ENCODE measurements at regions not wholly inside any gene's neighbourhood (a gene's known extent, or its start where the extent isn't known, plus 50 kb on each side); places are given as distances from the start of the nearest gene placed in this dataset.

DNA sequence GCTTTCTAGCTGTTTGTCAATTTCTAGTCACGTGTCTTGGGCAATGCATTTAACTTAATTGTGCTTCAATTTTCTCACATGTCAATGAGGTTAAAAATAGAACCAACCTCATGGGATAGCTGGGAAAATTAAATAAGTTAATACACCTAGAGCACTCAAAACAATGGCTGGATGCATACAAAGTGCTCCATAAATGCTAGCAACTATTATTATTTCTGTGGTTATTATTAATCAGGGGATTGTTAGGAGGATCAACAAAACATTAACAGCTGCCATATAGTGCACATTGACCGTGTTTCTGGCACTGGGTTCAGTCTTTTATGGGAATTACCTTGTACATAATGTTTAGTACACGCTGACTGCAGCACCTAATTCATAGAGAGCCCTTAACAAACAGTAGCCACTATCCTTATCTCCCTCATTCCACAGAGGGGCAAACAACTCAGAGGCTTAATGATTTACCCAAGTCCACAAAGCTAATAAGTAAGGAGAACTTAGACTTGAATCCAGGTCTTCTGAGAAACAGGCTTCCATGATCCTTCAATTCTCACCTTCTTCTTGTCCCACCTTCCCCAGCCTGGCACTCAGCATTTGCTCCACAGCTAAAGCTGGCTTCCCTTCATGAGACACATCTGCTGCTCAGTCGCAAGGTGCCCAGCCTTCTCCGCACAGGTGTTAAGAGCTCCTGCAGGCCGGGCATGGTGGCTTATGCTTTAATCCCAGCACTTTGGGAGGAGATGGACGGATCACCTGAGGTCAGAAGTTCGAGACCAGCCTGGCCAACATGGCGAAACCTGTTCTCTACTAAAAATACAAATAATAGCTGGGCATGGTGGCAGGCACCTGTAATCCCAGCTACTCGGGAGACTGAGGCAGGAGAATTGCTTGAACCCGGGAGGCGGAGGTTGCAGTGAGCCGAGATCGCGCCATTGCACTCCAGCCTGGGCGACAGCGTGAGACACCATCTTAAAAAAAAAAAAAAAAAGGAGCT, 137.4 kb upstream of the ABCA1 start:
- DNase-seq, result no peak

DNA sequence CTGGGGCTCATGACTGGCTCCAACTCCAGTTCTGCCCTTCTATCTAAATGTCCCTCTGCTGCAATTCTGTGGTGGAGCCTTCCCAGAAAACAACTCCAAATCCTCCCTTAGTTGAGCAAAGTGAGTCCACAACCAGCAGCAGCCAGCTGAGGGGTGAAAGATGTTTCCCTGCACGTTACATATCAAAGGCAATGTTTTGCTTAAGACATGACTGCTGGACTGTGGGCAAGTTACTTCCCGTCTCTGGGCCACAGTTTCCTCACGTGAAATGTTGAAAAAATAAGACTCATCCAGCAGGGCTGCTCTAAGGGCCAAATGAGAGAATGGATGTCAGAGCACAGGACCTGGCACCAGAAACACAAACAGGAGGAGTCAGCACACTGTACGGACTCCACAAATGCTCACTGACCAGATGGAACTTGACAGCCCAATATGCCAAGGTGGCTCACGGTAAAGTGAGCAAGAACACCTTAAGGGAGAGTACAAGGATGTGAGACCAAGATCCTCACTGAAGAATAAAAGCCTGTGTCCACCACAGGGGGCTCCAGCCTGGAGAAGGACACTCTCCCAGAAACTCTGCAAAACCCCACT, 138.4 kb upstream of the ABCA1 start:
- no peak for DNase-seq

DNA sequence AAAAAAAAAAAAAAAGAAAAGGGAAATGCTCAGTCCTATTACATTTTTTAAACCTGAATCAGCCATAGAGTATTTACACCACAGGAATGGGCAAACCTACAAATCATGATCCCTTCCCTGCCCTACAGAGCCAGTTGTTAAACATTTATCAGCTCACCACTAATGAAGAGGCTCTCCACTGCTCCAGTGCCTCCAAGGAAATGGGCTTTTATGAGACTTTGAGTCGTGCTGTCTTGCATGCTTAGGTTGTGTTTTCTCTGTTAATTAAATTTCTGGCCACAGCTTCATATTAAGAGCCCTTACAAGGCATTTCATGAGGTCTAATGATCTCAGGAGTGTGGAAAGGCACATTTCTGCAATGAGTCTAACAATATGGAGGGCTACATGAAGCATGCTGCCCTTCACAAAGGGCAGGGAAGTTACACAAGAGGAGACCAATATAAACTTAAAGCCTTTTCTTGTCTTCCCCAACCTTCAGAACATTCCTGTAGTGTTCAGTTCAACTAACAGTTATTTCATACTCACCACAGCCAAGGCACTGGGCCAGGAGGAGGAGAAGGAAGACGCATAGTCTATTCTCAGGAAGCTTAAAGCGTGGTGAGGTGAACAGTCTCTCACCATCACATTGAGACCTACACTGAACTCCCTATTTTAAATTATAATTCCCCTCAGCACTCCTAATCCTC, 140.1 kb upstream of the ABCA1 start:
- DNase-seq, result peak; percentile 80

DNA sequence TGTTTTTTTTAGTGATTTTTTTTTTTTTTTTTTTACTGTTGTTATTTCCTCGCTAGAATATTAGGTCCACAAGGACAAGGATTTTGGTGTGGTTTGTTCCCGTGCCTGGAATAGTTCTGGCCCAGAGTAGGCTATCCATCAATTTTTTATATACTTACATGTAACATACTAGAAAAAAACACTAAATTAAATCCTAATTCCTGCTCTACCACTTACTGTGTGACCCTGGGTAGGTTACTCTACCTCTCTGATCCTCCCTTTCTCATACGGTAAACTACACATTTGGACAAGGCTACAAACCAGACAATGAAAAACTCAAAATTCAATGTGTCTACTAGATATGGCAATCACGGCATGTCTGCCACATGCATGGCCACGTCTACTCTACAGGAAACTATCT, 141.3 kb upstream of the ABCA1 start:
- no peak for DNase-seq

DNA sequence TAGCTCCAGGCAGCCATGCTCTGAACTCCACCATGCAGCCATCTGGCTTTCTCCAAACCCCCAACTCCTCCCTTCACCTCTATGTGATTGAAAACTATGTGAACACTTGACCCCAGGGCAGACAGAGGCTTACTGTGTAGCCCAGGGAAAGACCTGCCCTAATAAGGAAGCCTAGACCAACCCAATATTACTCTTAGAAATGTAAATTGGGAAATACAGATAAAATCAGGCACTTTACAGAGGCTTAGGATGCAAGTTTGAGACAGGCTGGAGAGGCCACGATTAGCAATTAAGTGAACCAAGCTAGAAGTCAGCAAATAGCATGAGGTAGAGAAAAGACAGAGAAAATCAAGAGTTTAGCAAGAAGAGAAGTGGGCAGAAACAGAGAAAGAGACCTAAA, 141.7 kb upstream of the ABCA1 start:
- peak; percentile 38 for DNase-seq

DNA sequence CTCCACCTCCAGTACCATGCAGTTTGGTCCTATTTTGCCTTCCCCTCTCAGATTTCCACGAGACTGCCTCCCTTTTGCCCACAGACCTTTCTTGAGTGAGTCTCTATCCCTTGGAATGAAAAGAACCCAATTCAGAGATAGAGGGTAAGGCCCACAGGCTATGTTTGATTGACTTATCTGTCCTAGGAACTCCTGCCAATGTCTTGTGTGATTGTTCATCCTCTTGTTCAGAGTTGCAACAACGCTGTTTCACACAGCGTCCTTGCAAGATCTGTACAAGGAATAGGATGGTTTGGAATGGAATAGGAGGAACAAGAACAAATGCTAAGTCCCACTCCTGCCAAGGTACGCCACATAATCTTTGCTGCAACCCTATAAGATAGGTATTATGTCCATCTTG, 142.2 kb upstream of the ABCA1 start:
- no peak for DNase-seq

DNA sequence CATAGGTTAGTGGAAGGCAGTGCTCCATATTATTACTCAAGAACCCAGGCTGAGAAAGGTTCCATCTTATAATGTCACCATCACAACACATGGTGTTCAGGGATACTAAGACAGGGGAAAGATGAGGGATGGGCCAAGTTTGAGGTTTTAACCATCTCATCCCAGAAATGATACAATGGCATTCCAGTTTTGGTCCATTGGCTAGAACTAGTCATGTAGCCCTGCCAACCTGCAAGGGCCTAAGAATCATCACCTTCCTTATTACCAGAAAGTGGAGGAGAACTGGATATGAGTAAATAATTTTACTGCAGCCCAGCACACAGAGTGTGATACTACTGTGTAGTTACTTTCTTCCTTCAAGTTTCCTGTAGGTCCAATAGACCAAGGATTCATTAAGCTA, 144.5 kb upstream of the ABCA1 start:
- no peak for DNase-seq

DNA sequence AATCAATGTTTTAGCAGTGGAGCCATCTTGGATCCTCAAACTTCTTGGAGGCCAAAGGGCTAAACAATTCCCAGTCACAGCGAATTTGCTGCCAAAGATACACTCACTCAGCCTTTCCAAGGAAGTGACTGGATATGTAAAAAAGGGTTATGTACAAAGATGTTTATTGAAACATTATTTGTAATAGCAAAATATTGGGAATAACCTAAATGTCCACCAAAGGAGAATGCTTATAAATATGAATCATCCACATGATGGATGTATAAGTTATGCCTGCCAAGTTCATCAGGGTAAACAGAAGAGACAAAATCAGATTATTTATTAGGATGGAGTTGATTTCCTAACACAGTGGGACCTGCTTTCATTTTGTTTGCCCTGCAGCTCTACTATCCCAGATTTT, 145.2 kb upstream of the ABCA1 start:
- DNase-seq, result peak; percentile 35

DNA sequence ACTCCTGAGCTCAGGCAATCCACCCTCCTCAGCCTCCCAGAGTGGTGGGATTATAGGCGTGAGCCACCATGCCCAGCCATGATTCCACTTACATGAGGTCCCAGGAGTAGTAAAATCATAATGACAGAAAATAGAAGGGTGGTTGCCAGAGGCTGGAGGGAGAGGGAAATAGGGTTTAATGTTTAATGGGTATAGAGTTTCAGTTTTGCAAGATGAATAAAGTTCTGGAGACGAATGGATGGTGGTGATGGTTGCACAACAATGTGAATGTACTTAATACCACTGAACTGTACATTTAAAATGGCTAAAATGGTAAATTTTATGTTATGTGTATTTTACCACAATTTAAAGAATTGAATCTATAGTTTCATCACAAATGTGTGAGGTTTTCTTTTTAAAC, 146.5 kb upstream of the ABCA1 start:
- no peak for DNase-seq

DNA sequence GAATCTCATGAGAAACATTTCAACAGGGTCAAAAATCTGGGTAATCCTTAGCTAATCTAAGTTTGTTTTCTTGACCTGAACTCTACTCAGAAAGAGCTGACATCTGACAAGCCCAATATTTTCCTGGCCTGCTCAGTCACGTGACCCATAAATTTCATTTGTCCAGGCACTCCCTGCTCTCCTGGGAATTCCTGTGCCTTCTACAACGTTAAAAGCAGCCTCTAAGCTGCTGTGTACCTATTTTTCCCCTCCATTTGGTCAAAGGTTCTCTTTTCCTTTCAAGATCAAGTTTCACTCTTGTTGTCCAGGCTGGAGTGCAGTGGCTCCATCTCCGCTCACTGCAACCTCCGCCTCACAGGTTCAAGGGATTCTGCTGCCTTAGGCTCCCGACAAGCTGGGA, 148.8 kb upstream of the ABCA1 start:
- DNase-seq, result no peak

DNA sequence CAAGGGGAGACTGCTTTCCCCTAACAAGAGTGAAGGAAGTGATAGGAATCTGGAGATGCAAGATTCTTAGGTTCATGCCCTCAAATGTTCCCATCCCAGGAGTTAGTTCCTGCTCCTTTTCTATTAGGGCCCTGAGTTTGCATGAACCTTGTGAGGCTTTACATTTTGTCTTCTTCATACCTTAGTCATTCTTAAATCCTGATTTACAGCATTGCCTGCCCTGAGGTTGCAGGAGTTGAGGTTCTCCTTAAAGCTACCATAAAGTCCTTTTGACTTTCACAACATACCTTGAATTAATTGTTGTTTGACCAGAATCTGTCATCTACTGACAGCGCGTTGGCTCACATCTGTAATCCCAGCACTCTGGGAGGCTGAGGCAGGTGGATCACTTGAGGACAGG, 151.5 kb upstream of the ABCA1 start:
- DNase-seq, result no peak

DNA sequence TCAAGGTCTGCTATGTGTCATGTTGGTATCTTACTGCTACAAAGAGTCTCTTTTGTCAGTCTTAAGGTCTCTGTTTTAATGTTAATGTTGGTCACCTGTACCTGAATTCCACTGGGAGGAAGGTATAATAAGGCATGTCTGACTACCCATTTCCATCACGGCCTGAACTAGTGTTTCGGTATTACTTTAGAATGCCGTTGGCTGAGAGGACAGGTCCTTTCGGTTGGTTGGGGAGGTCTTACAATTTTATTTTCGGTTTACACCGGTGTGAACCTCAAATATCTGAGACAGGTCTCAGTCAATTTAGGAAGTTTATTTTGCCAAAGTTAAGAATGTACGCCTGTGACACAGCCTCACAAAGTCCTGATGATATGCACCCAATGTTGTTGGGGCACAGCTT, 154.9 kb upstream of the ABCA1 start:
- DNase-seq, result no peak

DNA sequence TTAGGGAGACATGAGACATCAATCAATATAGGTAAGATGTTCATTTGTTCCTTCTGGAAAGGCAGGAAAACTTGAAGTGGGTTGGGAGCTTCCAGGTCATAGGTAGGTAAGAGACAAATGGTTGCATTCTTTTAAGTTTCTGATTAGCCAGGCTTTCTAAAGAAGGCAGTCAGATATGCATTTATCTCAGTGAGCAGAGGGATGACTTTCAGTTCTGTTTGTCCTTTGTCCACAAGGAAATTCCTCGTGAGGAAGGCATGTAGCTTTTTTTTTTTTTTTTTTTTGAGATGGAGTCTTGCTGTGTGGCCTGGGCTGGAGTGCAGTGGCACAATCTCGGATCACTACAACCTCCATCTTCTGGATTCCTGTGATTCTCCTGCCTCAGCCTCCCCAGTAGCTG, 155.3 kb upstream of the ABCA1 start:
- DNase-seq, result no peak

DNA sequence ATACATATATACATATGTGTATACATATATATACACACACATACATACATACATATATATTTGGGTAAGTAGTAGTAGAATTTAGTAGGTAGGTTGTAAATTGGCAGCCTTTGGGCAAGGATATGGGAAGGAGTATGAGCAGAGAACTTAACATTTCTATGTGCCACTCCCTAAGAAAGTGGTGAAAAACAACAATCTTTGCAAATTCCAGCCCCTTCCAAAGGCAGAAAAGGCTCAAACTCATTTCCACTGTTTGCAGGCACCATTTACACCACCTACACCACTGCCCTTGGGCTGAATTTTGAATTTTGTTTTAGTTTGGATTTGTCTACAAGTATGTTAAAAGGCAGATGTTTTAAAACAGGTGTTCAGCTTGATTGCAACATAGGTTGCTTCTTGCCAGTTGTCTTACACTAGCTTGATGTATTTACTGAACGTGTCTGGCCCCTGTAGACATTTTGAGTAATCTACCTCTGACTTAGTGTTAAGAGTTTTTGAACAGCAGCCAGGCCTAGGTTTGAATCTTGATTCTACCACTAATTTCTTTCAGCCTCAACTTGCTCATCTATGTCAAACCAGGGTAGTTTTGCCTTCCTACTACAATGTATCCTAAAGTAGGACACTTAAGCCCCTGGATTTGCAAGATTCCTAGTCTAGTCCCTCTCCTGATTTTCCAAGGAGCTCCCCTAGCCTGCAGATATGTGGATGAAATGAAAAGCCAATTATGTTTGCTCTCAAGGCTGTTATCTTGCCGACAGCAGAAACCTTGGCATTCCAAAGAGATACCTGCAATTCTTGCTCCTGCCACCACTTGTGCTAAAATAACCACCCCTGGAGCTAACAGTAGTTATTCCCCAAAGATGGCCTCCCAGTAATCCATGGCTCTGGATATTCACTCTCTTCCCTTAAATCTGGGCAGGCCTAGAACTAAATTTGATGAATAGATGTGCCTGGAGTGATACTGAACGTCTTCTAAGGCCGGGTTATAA, 156.2 kb upstream of the SLC44A1 start:
- DNase-seq, result no peak

DNA sequence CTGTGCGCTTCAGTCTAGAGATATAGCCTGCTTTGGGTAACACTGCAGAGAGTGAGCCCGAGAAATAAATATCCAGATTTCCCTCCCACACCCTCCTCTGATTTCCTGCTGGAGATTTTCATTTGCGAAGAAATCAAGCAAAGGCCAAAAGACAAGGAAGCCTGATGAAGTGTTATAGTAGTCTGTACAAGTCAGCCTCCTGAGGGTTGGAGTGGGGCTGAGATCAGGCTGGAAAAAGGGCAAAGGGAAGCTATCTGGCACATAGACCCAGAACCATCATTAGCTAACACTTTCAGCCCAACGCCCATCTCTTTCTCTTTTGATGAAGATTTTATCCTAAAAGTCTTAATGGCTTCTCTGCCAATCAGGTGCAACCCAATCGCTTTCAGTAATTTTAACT, 154.6 kb upstream of the SLC44A1 start:
- no peak for DNase-seq

DNA sequence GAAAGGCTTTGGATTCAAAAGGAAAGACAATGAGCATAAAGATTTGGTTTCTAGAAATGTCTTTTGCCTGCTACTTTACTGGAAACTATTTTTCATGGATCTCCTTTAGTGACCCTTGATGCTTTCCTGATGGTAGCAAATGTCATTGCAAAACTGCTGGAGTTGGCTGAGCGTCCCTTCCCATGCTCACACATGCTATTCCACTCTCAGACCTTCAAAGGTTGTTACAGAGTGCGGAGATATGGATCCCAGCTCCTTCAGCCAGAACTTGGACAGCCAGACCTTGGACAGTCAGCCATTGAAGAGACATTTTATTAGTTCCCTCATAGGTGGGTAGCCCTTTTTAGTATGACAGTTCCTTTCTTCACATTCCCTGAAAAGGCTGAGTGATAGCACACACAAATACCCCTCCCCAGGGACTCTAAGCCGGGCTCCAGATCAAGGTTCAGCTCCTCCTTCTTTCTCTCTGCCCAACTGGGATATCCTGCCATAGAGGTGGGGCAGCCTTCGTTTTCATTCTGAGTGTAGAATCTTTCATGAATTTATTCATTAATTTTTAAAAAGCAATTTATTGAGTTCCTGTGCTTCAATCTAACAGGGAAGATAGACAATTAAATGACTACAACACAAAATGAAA, 153.3 kb upstream of the SLC44A1 start:
- DNase-seq, result no peak

DNA sequence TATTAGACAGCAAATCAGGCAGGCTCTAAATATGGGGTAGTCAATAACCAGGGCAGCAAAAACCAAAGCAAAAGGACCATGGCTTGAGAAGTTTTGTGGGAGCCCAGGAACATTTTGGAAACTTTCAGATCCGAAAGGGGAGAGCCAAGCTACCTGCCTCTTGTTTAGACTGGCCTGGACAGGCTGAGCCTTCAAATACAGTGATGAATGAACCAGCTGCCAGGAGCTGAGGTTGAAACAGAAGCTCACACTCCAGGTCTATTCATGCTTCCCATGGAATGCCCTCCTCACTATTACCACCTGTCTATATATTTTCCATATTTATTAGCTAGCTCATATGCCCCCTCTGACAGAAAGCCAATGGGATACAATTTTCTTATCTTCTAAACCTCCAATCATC, 150.8 kb upstream of the SLC44A1 start:
- no peak for DNase-seq

DNA sequence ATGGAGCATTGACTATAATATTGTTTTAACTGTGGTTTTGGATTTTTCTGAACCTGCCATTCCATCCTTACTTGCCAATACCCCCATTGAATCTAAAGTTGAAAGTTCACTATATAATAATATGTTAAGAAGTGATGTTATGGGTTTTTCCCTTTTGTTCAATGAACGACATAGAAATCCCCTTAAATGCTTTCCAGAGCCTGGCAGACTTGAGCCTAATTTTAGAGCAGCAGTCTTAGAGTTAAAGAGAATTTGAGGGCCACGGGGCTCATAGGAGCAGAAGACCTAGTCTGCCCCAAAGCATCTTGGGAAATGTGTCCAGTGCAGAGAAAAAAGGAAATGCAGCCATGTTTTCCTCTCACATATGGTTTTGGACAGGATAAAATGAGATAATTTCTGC, 146.1 kb upstream of the SLC44A1 start:
- DNase-seq, result no peak

DNA sequence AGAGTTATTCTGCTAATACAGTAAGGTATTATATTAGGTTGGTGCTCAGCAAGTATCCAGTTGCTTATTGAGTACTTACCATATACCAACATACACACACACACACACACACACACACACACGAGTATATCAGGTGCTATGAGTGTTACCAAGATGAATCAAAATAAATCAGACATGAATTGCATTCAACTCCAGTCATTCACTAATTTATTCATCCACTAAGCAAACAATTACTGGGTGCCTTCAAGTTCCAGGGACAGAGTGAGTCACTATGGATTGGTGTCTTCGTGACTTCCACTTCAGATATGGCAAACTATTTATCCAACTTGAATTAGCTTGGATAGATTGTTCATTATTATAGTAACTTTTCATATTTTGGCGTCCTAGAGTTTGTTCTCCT, 140.7 kb upstream of the SLC44A1 start:
- no peak for DNase-seq

DNA sequence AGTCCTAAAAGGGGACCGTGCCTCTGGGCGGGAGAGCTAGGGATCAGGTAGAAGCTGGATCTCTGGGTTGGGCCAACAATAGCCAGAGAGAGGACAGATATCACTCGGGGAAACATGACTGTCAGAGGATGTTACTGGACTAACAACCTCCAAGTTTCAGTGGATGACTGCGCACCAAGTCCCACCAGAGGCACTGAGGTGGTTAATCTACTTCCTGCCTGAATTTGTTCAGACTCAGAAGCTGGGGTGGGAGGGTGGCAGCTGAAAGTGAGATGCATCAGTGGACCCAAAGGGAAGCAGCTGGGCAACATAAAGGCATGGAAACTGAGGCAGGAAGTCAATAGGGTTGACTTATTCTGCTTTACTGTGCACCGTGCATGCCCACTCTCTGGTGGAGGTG, 130.1 kb upstream of the SLC44A1 start:
- DNase-seq, result no peak

DNA sequence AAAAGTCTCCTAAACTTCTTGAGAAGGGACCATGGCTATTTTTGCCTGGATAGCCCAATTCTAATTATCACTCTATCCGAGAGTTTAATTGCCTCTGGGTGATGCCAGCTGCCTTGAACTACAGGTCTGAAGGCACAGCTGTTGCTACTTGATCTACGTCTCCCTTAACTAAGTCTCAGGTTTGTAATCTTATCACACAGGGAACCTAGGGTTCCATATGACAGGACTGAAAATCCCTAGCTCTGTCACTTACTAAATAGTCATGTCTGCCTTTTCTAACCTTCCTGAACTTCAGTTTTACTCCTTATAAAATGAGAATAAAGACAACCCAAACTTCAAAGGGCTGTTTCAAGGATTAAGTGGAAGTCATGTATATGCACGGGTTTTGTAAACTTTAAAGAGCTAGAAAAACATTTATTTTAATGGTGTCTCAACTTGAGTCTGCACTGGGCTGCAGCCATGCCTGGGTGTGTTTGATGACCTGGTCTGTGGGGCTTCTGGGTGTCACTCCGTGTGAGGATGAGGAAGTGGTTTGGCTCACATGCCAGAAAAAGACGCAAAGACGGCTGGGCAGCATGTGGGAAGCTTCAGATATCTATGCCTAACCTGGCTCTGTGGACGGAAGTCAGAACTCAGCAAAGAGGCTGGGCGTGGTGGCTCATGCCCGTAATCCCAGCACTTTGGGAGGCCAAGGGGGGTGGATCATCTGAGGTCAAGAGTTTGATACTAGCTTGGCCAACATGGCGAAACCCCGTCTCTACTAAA, 129.3 kb upstream of the SLC44A1 start:
- DNase-seq, result peak; percentile 38

Data from fibroblast of skin of abdomen (primary cell).